GM12878 (cell line): ENCODE measurements at regions not wholly inside any gene's neighbourhood (a gene's known extent, or its start where the extent isn't known, plus 50 kb on each side); places are given as distances from the start of the nearest gene placed in this dataset.

Experiments
- BCLAF1 ChIP-seq: fragments of 450-650 bp; IDR thresholded peaks from 2 replicates; pipeline ENCODE4 v1.6.1; 2017; ENCODE audit warnings: antibody characterized with exemption, mild to moderate bottlenecking, moderate library complexity
- BHLHE40 ChIP-seq, 2 experiments: fragments of 450-650 bp in 1 of 2; IDR thresholded peaks; 2 replicates each; pipeline ENCODE4 v1.6.1; 2011 to 2017; ENCODE audit warnings: low read depth in 2 of 2, borderline replicate concordance in 1 of 2, improper control_type of control experiment in 1 of 2, low read length in 1 of 2, mild to moderate bottlenecking in 1 of 2
- CREM ChIP-seq: IDR thresholded peaks from 2 replicates; pipeline ENCODE4 v1.6.1; 2014; ENCODE audit warnings: antibody characterized with exemption, low read depth
- EP300 ChIP-seq, 2 experiments: fragments of 150-350 bp in 1 of 2; IDR thresholded peaks; 2 replicates each; pipeline ENCODE4 v1.6.1; 2011 to 2012; ENCODE audit warnings: low read depth in 2 of 2, low read length in 2 of 2, borderline replicate concordance in 1 of 2, improper control_type of control experiment in 1 of 2, inconsistent platforms in 1 of 2; ENCODE audit not compliant: control insufficient read depth in 1 of 2
- KAT2A ChIP-seq: conservative IDR thresholded peaks from 2 replicates; pipeline ENCODE4 v1.6.1; 2011; ENCODE audit warnings: low read depth, low read length; ENCODE audit not compliant: control insufficient read depth
- NBN ChIP-seq: fragments of 450-650 bp; IDR thresholded peaks from 2 replicates; pipeline ENCODE4 v1.6.1; 2016
- POLR2A ChIP-seq: IDR thresholded peaks from 2 replicates; pipeline ENCODE4 v1.6.1; 2011; ENCODE audit warnings: low read depth, mild to moderate bottlenecking, low read length

DNA sequence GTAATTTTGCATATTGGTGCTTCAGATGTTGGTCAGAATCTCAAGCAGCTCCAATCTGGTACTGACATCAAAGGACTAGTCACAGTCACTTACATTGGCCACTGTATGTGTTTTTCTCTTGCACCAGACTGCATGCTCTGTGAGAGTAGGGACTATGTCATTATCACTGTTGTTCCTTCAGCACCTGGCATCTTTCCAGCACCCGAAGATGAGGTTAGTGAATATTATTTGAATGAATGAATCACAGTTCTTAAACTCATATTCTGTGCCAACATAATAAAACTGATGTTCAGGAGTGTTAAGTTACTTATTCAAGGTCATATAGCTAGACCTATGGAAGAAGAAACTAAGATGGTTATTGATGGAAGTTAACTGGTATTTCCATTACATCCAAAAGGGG is 204.5 kb upstream of the TBX3 start:
- TF ChIP-seq EP300 (IDR thresholded peaks at IDR 0.05; ENCODE audit: borderline replicate concordance in 1 of 2, control insufficient read depth in 1 of 2, low read depth in 2 of 2, low read length in 2 of 2) (no peak), POLR2A (no peak), CREM (no peak), BHLHE40 (IDR thresholded peaks at IDR 0.05; ENCODE audit: borderline replicate concordance in 1 of 2, low read depth in 2 of 2, low read length in 1 of 2) (no peak), NBN (no peak), BCLAF1 (no peak), KAT2A (no peak)
